SU-DHL-6 (cell line): ENCODE measurements at regions not wholly inside any gene's neighbourhood (a gene's known extent, or its start where the extent isn't known, plus 50 kb on each side); places are given as distances from the start of the nearest gene placed in this dataset.

Source experiments
- EZH2phosphoT487 ChIP-seq: fragments of 200-600 bp; sonication (generic), shearing (Covaris generic); conservative IDR thresholded peaks from 2 replicates; pipeline ENCODE4 v1.6.1; 2018; ENCODE audit warnings: mild to moderate bottlenecking, antibody characterized with exemption, low read length, moderate library complexity, mixed read lengths
- TF ChIP-seq, protein P1 (sequence below): fragments of 200-600 bp; sonication (generic); IDR thresholded peaks from one replicate; pipeline ENCODE4 v1.5.1; 2017; ENCODE audit warnings: antibody characterized with exemption, mild to moderate bottlenecking, low read length, moderate library complexity; ENCODE audit not compliant: insufficient read depth, poor library complexity, severe bottlenecking

GRCh38 chr4:13977746-13978145, 350.2 kb upstream of the BOD1L1 start:
- TF ChIP-seq, protein P1, sequence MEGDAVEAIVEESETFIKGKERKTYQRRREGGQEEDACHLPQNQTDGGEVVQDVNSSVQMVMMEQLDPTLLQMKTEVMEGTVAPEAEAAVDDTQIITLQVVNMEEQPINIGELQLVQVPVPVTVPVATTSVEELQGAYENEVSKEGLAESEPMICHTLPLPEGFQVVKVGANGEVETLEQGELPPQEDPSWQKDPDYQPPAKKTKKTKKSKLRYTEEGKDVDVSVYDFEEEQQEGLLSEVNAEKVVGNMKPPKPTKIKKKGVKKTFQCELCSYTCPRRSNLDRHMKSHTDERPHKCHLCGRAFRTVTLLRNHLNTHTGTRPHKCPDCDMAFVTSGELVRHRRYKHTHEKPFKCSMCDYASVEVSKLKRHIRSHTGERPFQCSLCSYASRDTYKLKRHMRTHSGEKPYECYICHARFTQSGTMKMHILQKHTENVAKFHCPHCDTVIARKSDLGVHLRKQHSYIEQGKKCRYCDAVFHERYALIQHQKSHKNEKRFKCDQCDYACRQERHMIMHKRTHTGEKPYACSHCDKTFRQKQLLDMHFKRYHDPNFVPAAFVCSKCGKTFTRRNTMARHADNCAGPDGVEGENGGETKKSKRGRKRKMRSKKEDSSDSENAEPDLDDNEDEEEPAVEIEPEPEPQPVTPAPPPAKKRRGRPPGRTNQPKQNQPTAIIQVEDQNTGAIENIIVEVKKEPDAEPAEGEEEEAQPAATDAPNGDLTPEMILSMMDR, result no peak
- no peak for TF ChIP-seq EZH2phosphoT487
